GOT3 (cell line): ENCODE measurements at regions not wholly inside any gene's neighbourhood (a gene's known extent, or its start where the extent isn't known, plus 50 kb on each side); places are given as distances from the start of the nearest gene placed in this dataset.

Experiments
- DNase-seq: peaks from one replicate; lab custom pipeline; 2025; ENCODE audit warnings: mixed read lengths; lab: John Stamatoyannopoulos, UW

GRCh38 chr7:17608114-17608833, 309.8 kb downstream of the AHR start:
- DNase-seq, result no peak

DNA sequence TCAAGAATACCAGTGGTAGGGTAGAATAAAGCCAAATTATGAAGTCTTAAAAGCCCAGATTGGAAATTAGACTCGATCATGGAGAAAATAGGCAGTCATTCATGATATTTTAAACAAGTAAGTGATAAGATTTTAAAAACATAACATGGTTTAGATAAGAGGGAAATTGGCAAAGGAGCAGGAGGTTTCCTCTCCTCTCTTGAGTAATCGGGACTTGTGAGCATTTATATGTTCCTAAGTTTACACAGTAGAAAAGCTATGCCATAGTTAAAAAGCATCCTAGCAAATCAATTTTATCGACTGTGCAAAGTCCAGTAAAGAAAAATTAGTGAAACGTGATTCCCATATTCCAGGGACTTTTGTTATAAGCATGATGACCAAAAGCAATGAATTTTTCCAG, 313.2 kb downstream of the AHR start:
- no peak for DNase-seq

DNA sequence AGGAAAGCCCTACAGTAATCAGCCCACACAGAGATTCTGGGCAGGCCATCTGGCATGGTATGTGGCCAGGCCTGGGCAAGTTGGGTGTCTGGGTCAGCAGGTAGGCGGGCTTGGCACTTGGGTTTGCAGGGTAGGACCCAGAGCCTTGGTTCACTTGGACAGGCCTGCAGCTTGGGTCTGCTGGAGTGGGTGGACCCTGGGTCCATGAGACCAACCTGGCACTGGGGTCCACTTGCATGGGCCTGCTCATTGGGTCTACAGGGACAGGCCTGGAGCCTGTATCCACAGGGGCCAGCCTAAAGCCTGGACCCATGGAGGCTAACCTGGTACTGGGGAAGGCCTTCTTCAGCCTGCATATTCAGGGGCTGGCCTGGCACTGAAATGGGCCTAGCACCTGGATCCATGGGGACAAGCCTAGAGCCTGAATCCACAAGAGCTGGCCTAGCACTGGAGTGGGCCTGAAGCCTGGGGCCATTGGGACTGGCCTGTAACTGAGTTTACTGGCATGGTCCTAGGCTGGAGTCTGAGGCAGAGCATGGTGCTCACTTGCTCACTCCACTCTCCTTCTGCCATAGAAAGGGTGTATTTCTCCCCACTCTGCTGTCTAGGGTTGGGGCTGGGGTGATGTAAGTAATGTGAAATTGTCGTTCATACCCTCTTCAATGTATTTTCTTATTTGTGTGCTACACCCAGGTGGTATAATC, 315.0 kb downstream of the AHR start:
- DNase-seq, result no peak

GRCh38 chr7:17617380-17617779, 318.9 kb downstream of the AHR start:
- no peak for DNase-seq

GRCh38 chr7:17617857-17618651, 319.6 kb downstream of the AHR start:
- DNase-seq, result no peak

- no peak for DNase-seq
These were observed 320.2 kb downstream of the AHR start for GRCh38 chr7:17618652-17618974.

DNA sequence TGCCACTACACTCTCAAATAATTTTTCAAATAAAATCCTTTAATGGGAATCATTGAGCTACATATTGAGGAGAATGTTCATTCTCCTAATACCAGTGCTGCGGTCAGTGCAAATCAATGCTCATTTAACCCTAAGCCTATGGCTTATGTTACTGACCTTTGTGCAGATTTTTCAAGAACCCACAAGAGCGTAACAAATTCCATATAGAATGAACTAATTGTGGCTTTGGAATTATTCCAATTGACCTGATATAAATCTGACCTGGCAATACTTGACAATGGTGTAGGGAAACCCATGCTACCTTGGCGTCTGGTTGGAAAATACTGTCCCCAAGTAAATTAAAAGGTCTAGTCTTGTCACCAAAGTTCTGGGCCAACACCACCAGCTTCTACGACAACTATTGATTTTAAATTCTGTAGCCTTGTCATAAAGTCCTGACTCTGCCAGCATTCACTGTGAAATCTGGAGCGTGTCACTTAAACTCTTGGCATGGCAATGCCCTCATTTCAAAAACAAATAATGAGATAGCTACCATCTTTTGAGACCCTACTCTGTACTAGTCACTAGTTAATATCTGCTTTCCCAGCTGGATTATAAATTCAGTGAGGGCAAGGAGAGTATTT, 320.9 kb downstream of the AHR start:
- DNase-seq, result no peak

GRCh38 chr7:17620566-17620965, 319.7 kb downstream of the SNX13 start:
- DNase-seq, result no peak

- DNase-seq, result no peak
These were observed 317.8 kb downstream of the SNX13 start for GRCh38 chr7:17622451-17622850.

GRCh38 chr7:17623546-17624185, 316.6 kb downstream of the SNX13 start:
- no peak for DNase-seq

- no peak for DNase-seq
These were observed 315.9 kb downstream of the SNX13 start for GRCh38 chr7:17624379-17624778.

- DNase-seq, result no peak
These were observed 315.3 kb downstream of the SNX13 start for GRCh38 chr7:17625043-17625442.

DNA sequence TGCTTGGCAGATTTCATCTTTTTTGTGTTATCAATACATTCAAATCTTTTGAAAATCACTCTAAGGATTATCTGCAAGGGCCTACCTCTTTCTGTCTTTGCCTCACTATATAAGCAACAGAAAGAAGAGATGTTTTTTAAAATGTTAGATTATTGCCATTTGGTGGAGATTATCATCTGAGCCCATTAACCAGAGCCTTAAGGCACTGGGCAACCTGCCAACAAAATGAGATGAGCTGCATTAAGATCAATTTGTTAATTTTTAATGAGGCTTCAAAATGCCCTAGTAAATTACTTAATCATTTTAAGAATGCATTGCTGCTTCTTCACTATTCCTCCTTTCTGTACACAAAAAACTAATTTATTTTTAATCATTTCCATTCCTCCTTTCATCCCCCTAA, 314.1 kb downstream of the SNX13 start:
- DNase-seq, result no peak

DNA sequence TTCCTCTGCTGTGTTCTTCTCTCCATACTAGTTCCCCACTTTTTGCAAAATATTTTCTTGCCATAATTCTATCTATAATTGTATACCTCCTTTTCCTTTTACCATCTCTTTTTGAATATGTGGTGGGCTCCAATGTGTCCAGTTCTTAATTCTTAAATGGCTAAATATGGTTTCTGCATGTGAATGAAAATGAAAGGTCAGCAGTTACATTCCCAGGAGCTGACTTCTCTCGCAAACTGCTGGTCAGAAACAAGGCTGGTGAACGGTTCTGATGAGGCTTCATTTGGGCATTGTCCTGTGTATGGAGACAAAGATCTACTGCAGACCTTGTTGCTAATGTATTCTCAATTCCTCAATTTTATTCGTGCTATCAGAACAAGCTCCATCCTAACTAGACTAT, 309.2 kb downstream of the SNX13 start:
- DNase-seq, result no peak

DNA sequence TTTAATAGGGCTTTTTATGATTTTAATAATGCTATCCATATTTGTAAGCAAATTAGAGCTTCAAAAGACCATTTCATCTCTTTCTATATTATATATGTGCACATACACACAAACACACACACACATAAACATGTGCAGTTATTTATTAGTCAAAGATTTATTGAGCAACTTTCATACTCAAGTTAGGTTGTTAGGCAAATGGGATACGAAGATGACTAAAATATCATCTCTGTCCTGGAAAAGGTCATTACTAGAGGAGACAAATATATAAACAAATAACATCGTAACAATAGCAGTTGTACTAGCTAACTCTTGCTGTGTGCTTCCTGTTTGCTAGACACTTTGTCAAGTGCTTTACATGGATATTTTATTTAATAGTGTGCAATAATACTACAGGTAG, 307.9 kb downstream of the SNX13 start:
- DNase-seq, result no peak

DNA sequence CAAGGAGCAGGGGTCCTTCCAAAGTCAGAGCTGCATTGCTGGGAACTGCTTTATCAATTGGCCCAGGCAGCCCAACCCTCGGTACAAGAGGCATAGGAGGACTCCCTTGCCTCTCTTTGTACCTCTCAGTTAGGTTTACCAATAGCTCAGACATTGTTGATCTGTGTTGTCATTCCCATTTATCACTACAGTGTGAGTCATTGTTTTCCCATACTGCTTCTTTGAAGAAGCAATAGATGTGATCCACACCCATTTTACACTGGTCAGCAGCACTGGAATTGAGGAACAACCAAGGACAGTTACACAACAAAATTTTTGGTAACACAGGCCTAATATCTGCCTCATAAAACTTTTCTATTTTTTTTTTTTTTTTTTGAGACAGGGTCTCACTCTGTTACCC, 307.2 kb downstream of the SNX13 start:
- no peak for DNase-seq

GRCh38 chr7:17638727-17639126, 301.6 kb downstream of the SNX13 start:
- no peak for DNase-seq

- no peak for DNase-seq
These were observed 299.4 kb downstream of the SNX13 start for GRCh38 chr7:17640730-17641377.

DNA sequence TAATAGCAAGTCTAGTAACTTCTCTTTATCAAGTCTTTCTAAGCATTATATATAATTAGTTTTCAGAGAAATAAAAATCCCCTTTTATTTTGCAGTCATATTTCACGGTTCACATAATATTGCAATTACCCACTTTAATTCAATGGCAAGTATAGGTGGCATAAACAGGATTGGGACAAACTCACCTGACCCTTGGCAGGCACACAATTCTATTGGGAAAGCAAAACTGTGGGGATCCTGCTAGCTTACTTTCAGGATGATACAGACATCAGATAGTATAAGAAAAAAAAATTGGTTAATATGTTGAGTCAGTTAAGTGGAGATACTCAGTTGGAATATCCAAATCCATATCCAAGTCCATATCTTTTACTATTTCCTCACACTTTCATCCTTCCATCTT, 294.8 kb downstream of the SNX13 start:
- DNase-seq, result no peak

GRCh38 chr7:17646253-17646956, 293.9 kb downstream of the SNX13 start:
- no peak for DNase-seq

GRCh38 chr7:17651341-17651740, 289.0 kb downstream of the SNX13 start:
- DNase-seq, result no peak
